IMR-90 (cell line): ENCODE measurements at regions not wholly inside any gene's neighbourhood (a gene's known extent, or its start where the extent isn't known, plus 50 kb on each side); places are given as distances from the start of the nearest gene placed in this dataset.
A peak's percentile ranks its signal among the peaks of the same experiment; 100 is the strongest.

Experiments used
- ATAC-seq: fragments of 200-7000 bp; cut with Tn5 transposase; 2 replicates; pipeline ENCODE4 v1.9.1; 2020; ENCODE audit warnings: low read depth, mild to moderate bottlenecking, moderate library complexity
- BruUV-seq: library from RNA; stranded (reverse); fragments of 400-500 nt; replicated peaks from 2 replicates; lab custom pipeline; 2021; lab: Mats Ljungman, UMichigan
- CTCF ChIA-PET: fragments of 300-600 bp; formaldehyde crosslinking; extraction: SDS; loops from one replicate; lab custom pipeline; 2021; ENCODE audit warnings: antibody characterized with exemption; lab: Yijun Ruan, JAX
- POLR2A ChIA-PET: fragments of 300-600 bp; sonication (Branson Sonifier 250); formaldehyde crosslinking; loops from one replicate; lab custom pipeline; 2022; ENCODE audit warnings: antibody characterized with exemption; ENCODE audit not compliant: unreplicated experiment; lab: Charles Lee
- DNase-seq: peaks from one replicate; pipeline ENCODE4 v3.0.0; 2013
- H2AFZ ChIP-seq: replicated peaks from 2 replicates; pipeline ENCODE3; 2013; ENCODE audit warnings: low read length, mild to moderate bottlenecking; ENCODE audit not compliant: poor library complexity
- H2AK5ac ChIP-seq: 2 replicates; pipeline ENCODE4 v1.6.1; 2013; ENCODE audit warnings: low read depth, low read length, inconsistent platforms
- H2AK9ac ChIP-seq: replicated peaks from 2 replicates; pipeline ENCODE3; 2013; ENCODE audit warnings: mild to moderate bottlenecking, low read depth, low read length, moderate library complexity; ENCODE audit not compliant: poor library complexity
- H2BK120ac ChIP-seq: 2 replicates; pipeline ENCODE4 v1.6.1; 2013; ENCODE audit warnings: low read depth, low read length, inconsistent platforms
- H2BK15ac ChIP-seq: 3 replicates; pipeline ENCODE4 v1.6.1; 2013; ENCODE audit warnings: low read depth, low read length, inconsistent platforms
- H2BK20ac ChIP-seq: 2 replicates; pipeline ENCODE4 v1.6.1; 2013; ENCODE audit warnings: low read depth, mild to moderate bottlenecking, inconsistent platforms, low read length, moderate library complexity
- H2BK5ac ChIP-seq: 2 replicates; pipeline ENCODE4 v1.6.1; 2013; ENCODE audit warnings: mild to moderate bottlenecking, low read depth, low read length, inconsistent platforms; ENCODE audit not compliant: poor library complexity, severe bottlenecking
- H3K14ac ChIP-seq: replicated peaks from 2 replicates; pipeline ENCODE4 v1.6.1; 2013; ENCODE audit warnings: low read depth, low read length, inconsistent platforms
- H3K18ac ChIP-seq: 2 replicates; pipeline ENCODE4 v1.6.1; 2013; ENCODE audit warnings: low read depth, low read length, control low read depth
- H3K23ac ChIP-seq: 2 replicates; pipeline ENCODE4 v1.6.1; 2013; ENCODE audit warnings: low read depth, low read length, inconsistent platforms
- H3K27ac ChIP-seq: 2 replicates; pipeline ENCODE4 v1.5.1; 2013; ENCODE audit warnings: mild to moderate bottlenecking, control low read depth, low read length; ENCODE audit not compliant: insufficient read depth
- H3K27me3 ChIP-seq: 2 replicates; pipeline ENCODE4 v1.6.1; 2013; ENCODE audit warnings: low read length; ENCODE audit not compliant: control insufficient read depth, insufficient read depth
- H3K36me3 ChIP-seq: 2 replicates; pipeline ENCODE4 v1.6.1; 2013; ENCODE audit warnings: low read length, mixed read lengths; ENCODE audit not compliant: control insufficient read depth, insufficient read depth
- H3K4ac ChIP-seq: 2 replicates; pipeline ENCODE4 v1.6.1; 2013; ENCODE audit warnings: low read depth, low read length, inconsistent platforms
- H3K4me1 ChIP-seq: 2 replicates; pipeline ENCODE4 v1.6.1; 2013; ENCODE audit warnings: low read length, mixed read lengths; ENCODE audit not compliant: control insufficient read depth, insufficient read depth
- H3K4me2 ChIP-seq: 2 replicates; pipeline ENCODE4 v1.6.1; 2013; ENCODE audit warnings: low read depth, mild to moderate bottlenecking, control low read depth, low read length, moderate library complexity
- H3K4me3 ChIP-seq: 2 replicates; pipeline ENCODE4 v1.5.1; 2013; ENCODE audit warnings: low read depth, mild to moderate bottlenecking, control low read depth, low read length, moderate library complexity; ENCODE audit not compliant: insufficient read depth
- H3K56ac ChIP-seq: 2 replicates; pipeline ENCODE4 v1.6.1; 2013; ENCODE audit warnings: low read length, inconsistent platforms; ENCODE audit not compliant: insufficient read depth; ENCODE audit errors: extremely low read depth
- H3K79me1 ChIP-seq, 2 experiments: 2 replicates each; pipeline ENCODE4 v1.6.1; 2013; ENCODE audit warnings: low read length in 2 of 2, inconsistent platforms in 1 of 2, low read depth in 1 of 2
- H3K9ac ChIP-seq: 2 replicates; pipeline ENCODE4 v1.6.1; 2013; ENCODE audit warnings: low read depth, low read length, control low read depth
- H3K9me1 ChIP-seq: 2 replicates; pipeline ENCODE4 v1.6.1; 2013; ENCODE audit warnings: low read length, inconsistent platforms; ENCODE audit not compliant: insufficient read depth
- H3K9me3 ChIP-seq: 2 replicates; pipeline ENCODE4 v1.6.1; 2013; ENCODE audit warnings: low read length; ENCODE audit not compliant: control insufficient read depth, insufficient read depth
- H4K20me1 ChIP-seq: 2 replicates; pipeline ENCODE4 v1.6.1; 2013; ENCODE audit warnings: low read length, inconsistent platforms; ENCODE audit not compliant: insufficient read depth
- H4K5ac ChIP-seq: 2 replicates; pipeline ENCODE4 v1.6.1; 2013; ENCODE audit warnings: mild to moderate bottlenecking, low read depth, low read length, control low read depth
- H4K8ac ChIP-seq, 2 experiments: 2 replicates each; pipeline ENCODE4 v1.6.1; 2013; ENCODE audit warnings: low read depth in 2 of 2, low read length in 2 of 2, control low read depth in 1 of 2, inconsistent platforms in 1 of 2
- H4K91ac ChIP-seq: 2 replicates; pipeline ENCODE4 v1.6.1; 2013; ENCODE audit warnings: low read depth, low read length, inconsistent platforms; ENCODE audit not compliant: insufficient read depth
- CHD1 ChIP-seq: IDR thresholded peaks from 2 replicates; pipeline ENCODE4 v1.6.1; 2012; ENCODE audit warnings: low read depth, low read length, improper control_type of control experiment
- RAD21 ChIP-seq: IDR thresholded peaks from 2 replicates; pipeline ENCODE4 v1.6.1; 2012; ENCODE audit warnings: low read length, improper control_type of control experiment
- WGBS, 2 experiments: methylation state at CpG; one replicate each; pipeline versions ENCODE4 v1.1.5 to v1.1.7; 2013; ENCODE audit warnings: missing lambda C conversion rate in 2 of 2; ENCODE audit not compliant: insufficient read length in 1 of 2; ENCODE audit errors: extremely low coverage in 2 of 2; 5-methylcytosine and 5-hydroxymethylcytosine counted together
- dilution Hi-C: fragments of 300-500 bp; cut with HindIII; formaldehyde crosslinking; loops from one replicate; pipeline ENCODE4 v1.14.3; 2018; ENCODE audit warnings: low sequenced_read_pairs; ENCODE audit not compliant: unreplicated experiment
- in situ Hi-C: fragments of 300-500 bp; cut with MboI; formaldehyde crosslinking; loops from 3 replicates; pipeline ENCODE4 v1.14.3; 2019; ENCODE audit warnings: low sequenced_read_pairs, inconsistent platforms, mixed read lengths
- intact Hi-C: fragments of 100-400 bp; cut with micrococcal nuclease; formaldehyde crosslinking; loops from 2 replicates; pipeline ENCODE4 v1.10.0; 2022
- TF ChIP-seq, protein P1 (sequence below): conservative IDR thresholded peaks from 2 replicates; pipeline ENCODE4 v1.5.1; 2012; ENCODE audit warnings: mild to moderate bottlenecking, low read depth, low read length, improper control_type of control experiment

DNA sequence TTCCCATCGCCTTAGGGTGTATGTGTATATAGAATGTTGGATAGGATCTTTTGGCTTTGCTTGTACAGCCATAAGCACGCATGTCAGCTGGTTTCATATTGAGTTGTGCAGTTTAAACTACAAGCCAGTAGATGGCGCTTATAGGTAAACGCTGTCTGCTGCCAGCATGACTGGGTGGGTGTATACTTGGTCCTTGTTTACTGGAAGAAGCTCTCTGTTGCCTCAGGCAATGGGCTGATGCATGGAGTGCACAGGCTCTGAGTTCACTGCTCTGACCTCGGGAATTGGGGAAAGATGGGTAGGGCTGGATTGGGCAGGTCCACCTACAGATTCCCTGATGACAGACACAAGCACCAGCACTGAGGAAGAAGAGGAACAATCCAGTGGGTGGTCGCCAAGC lies 831.5 kb downstream of the STIM2 start:
- no peaks in the 10 kb centered on the region for H3K9me1 ChIP-seq
- dilution Hi-C loops (no loop called here), intact Hi-C loops (no loop called here), in situ Hi-C loops (no loop called here)
- no peak overlapping the region for H3K9ac ChIP-seq
- H3K4me3 ChIP-seq: no peak overlapping the region
- DNase-seq (peak; percentile 29), ATAC-seq (peak; percentile 46)
- H2AK9ac ChIP-seq: no peak overlapping the region
- H3K9me3 ChIP-seq: peaks cover 3% of the 10 kb centered on the region; the same call in 1 of the 2 replicates
- H3K27me3 ChIP-seq: no peaks in the 10 kb centered on the region
- H3K14ac ChIP-seq: no peak overlapping the region
- H3K4ac ChIP-seq: no peak overlapping the region
- no peak overlapping the region for H2BK5ac ChIP-seq
- TF ChIP-seq, protein P1, sequence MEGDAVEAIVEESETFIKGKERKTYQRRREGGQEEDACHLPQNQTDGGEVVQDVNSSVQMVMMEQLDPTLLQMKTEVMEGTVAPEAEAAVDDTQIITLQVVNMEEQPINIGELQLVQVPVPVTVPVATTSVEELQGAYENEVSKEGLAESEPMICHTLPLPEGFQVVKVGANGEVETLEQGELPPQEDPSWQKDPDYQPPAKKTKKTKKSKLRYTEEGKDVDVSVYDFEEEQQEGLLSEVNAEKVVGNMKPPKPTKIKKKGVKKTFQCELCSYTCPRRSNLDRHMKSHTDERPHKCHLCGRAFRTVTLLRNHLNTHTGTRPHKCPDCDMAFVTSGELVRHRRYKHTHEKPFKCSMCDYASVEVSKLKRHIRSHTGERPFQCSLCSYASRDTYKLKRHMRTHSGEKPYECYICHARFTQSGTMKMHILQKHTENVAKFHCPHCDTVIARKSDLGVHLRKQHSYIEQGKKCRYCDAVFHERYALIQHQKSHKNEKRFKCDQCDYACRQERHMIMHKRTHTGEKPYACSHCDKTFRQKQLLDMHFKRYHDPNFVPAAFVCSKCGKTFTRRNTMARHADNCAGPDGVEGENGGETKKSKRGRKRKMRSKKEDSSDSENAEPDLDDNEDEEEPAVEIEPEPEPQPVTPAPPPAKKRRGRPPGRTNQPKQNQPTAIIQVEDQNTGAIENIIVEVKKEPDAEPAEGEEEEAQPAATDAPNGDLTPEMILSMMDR: peak; percentile 37
- TF ChIP-seq CHD1 (no peak), RAD21 (peak; percentile 26; the same call in 1 of the 2 replicates)
- no peak overlapping the region for H3K23ac ChIP-seq
- WGBS, 2 experiments: 43% methylated on average over 1 of the region's 6 CpGs; no CpG with 5 or more reads in 1 of the 2 experiments
- no peak overlapping the region for H4K91ac ChIP-seq
- no peak overlapping the region for H4K8ac ChIP-seq
- H3K56ac ChIP-seq: no peak overlapping the region
- no peak overlapping the region for H2BK20ac ChIP-seq
- no TSS peak for BruUV-seq
- H2AK5ac ChIP-seq: no peak overlapping the region
- CTCF ChIA-PET: interaction anchor here (0.6 kb wide), 1 partner anchor 8 kb away, joined by 4 read pairs; no protein-coding TSS in a partner anchor
- H4K5ac ChIP-seq: no peak overlapping the region
- H2BK15ac ChIP-seq: no peak overlapping the region
- POLR2A ChIA-PET: no interaction called here
- H3K27ac ChIP-seq: no peak overlapping the region
- no peak overlapping the region for H3K18ac ChIP-seq
- H2BK120ac ChIP-seq: no peak overlapping the region
- no peaks in the 10 kb centered on the region for H3K79me1 ChIP-seq
- no peak overlapping the region for H3K4me2 ChIP-seq
- no peaks in the 10 kb centered on the region for H3K36me3 ChIP-seq
- H4K20me1 ChIP-seq: no peaks in the 10 kb centered on the region
- no peak overlapping the region for H2AFZ ChIP-seq
- H3K4me1 ChIP-seq: no peaks in the 10 kb centered on the region
